Neural progenitor cell (in vitro differentiated cells): ENCODE measurements at regions not wholly inside any gene's neighbourhood (a gene's known extent, or its start where the extent isn't known, plus 50 kb on each side); places are given as distances from the start of the nearest gene placed in this dataset.
"Not testable (repeated sequence)": the region's sequence is repeated elsewhere in the genome, so short reads cannot be mapped to it uniquely, and the experiment has no call there.

Experiments
- DNase-seq: peaks from one replicate; pipeline ENCODE4 v3.0.0-alpha.2; 2016; ENCODE audit warnings: low spot score
- H2AFZ ChIP-seq: fragments of 200-600 bp; sonication (generic); replicated peaks from 2 replicates; pipeline ENCODE4 v1.6.1; 2016; ENCODE audit warnings: antibody characterized with exemption
- H3F3A ChIP-seq: fragments of 200-600 bp; sonication (generic); 2 replicates; pipeline ENCODE4 v1.6.1; 2016; ENCODE audit warnings: antibody characterized with exemption, low read depth
- H3K27ac ChIP-seq: fragments of 200-600 bp; sonication (generic); 2 replicates; pipeline ENCODE4 v1.5.1; 2016; ENCODE audit warnings: mild to moderate bottlenecking
- H3K27me3 ChIP-seq: fragments of 200-600 bp; sonication (generic); 2 replicates; pipeline ENCODE4 v1.6.1; 2016; ENCODE audit warnings: mild to moderate bottlenecking, moderate library complexity
- H3K36me3 ChIP-seq: fragments of 200-600 bp; sonication (generic); 2 replicates; pipeline ENCODE4 v1.5.1; 2016
- H3K4me1 ChIP-seq: fragments of 200-600 bp; sonication (generic); 2 replicates; pipeline ENCODE4 v1.6.1; 2016; ENCODE audit warnings: mixed run types
- H3K4me2 ChIP-seq: fragments of 200-600 bp; sonication (generic); 2 replicates; pipeline ENCODE4 v1.6.1; 2016
- H3K4me3 ChIP-seq: fragments of 200-600 bp; sonication (generic); 2 replicates; pipeline ENCODE4 v1.5.1; 2016
- H3K79me2 ChIP-seq: fragments of 200-600 bp; sonication (generic); 2 replicates; pipeline ENCODE4 v1.6.1; 2016; ENCODE audit warnings: low read depth
- H3K9ac ChIP-seq: fragments of 200-600 bp; sonication (generic); 2 replicates; pipeline ENCODE4 v1.6.1; 2016
- H3K9me3 ChIP-seq: fragments of 200-600 bp; sonication (generic); 2 replicates; pipeline ENCODE4 v1.5.1; 2016; ENCODE audit warnings: low read depth
- H4K20me1 ChIP-seq: fragments of 200-600 bp; sonication (generic); 2 replicates; pipeline ENCODE4 v1.6.1; 2016; ENCODE audit warnings: low read depth
- H3K27ac Mint-ChIP-seq: 3 replicates; pipeline ENCODE4 v1.8.0; 2021; ENCODE audit warnings: mixed read lengths
- H3K27me3 Mint-ChIP-seq: 2 replicates; pipeline ENCODE4 v1.8.0; 2022; ENCODE audit warnings: low read depth, mild to moderate bottlenecking, inconsistent platforms, moderate library complexity, mixed read lengths; ENCODE audit not compliant: insufficient read depth
- H3K36me3 Mint-ChIP-seq: 3 replicates; pipeline ENCODE4 v1.8.0; 2021; ENCODE audit warnings: mixed read lengths
- H3K4me1 Mint-ChIP-seq: 3 replicates; pipeline ENCODE4 v1.8.0; 2021; ENCODE audit warnings: mixed read lengths
- H3K4me3 Mint-ChIP-seq: 3 replicates; pipeline ENCODE4 v1.8.0; 2021; ENCODE audit warnings: mild to moderate bottlenecking, moderate library complexity, mixed read lengths
- H3K9me3 Mint-ChIP-seq: 3 replicates; pipeline ENCODE4 v1.8.0; 2020; ENCODE audit warnings: mixed read lengths
- CTCF ChIP-seq: fragments of 200-600 bp; sonication (generic); IDR thresholded peaks from 2 replicates; pipeline ENCODE4 v1.5.1; 2017; ENCODE audit warnings: antibody characterized with exemption, mild to moderate bottlenecking
- EZH2 ChIP-seq: fragments of 200-600 bp; sonication (generic); IDR thresholded peaks from 2 replicates; pipeline ENCODE4 v1.6.1; 2017; ENCODE audit warnings: antibody characterized with exemption, mild to moderate bottlenecking, moderate library complexity
- EZH2phosphoT487 ChIP-seq: fragments of 200-600 bp; sonication (generic); IDR thresholded peaks from 2 replicates; pipeline ENCODE4 v1.6.1; 2017; ENCODE audit warnings: antibody characterized with exemption

GRCh38 chr7:16369855-16370254 lies 51.5 kb downstream of the CRPPA start:
- no peak overlapping the region for H3K9ac ChIP-seq
- no peaks in the 10 kb centered on the region for H3K27me3 ChIP-seq
- H2AFZ ChIP-seq = no peak overlapping the region
- no peaks in the 10 kb centered on the region for H3K79me2 ChIP-seq
- peaks cover 2% of the 10 kb centered on the region for H3K9me3 Mint-ChIP-seq
- no peak overlapping the region for H3K4me3 Mint-ChIP-seq
- no peaks in the 10 kb centered on the region for H3K4me1 ChIP-seq
- H3K9me3 ChIP-seq = no peaks in the 10 kb centered on the region
- H3K36me3 Mint-ChIP-seq = no peaks in the 10 kb centered on the region
- H3K27ac ChIP-seq = no peak overlapping the region
- TF ChIP-seq EZH2 (no peak), EZH2phosphoT487 (no peak), CTCF (no peak)
- H3K36me3 ChIP-seq = no peaks in the 10 kb centered on the region
- H3K4me2 ChIP-seq = no peak overlapping the region
- DNase-seq = no peak
- H3K4me3 ChIP-seq = no peak overlapping the region
- H3K4me1 Mint-ChIP-seq = peaks cover 12% of the 10 kb centered on the region
- H3K27me3 Mint-ChIP-seq = peaks cover 3% of the 10 kb centered on the region
- H3F3A ChIP-seq = no peaks in the 10 kb centered on the region
- peak overlapping the region; percentile 62 for H3K27ac Mint-ChIP-seq
- H4K20me1 ChIP-seq = no peaks in the 10 kb centered on the region

DNA sequence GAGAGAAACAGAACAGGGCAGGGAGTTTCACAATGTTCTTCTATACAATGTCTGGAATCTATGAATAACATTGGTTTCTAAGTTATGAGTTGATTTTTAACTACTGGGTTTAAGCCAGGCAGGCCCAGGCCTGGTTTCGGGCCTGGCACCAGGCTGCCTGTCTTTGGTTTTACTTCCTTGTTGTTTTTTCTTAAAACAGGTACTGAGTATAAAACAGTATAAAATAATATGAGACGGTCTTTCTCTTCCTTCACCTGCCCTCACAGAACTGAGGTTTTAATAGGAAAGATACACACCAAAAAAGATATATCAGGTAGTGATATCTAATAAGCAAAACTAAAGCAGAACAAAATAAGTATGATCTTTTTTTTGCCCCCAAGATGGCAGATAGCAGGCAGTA lies 52.0 kb downstream of the CRPPA start:
- peaks cover 12% of the 10 kb centered on the region for H3K4me1 Mint-ChIP-seq
- H3K79me2 ChIP-seq, H3K27me3 Mint-ChIP-seq, H3K4me2 ChIP-seq, H3K9me3 ChIP-seq, H3F3A ChIP-seq, H3K27ac ChIP-seq, H3K36me3 ChIP-seq, H3K4me1 ChIP-seq, H3K9ac ChIP-seq, DNase-seq, H3K4me3 Mint-ChIP-seq, H2AFZ ChIP-seq, H4K20me1 ChIP-seq, H3K9me3 Mint-ChIP-seq, H3K27me3 ChIP-seq, H3K4me3 ChIP-seq, H3K36me3 Mint-ChIP-seq: not testable (repeated sequence)
- peak overlapping the region; percentile 80 for H3K27ac Mint-ChIP-seq

- Histone ChIP-seq H4K20me1 (no peaks in the 10 kb centered on the region), H3K27me3 (no peaks in the 10 kb centered on the region), H3K36me3 (no peaks in the 10 kb centered on the region), H3K27ac (no peak overlapping the region), H3F3A (no peaks in the 10 kb centered on the region), H3K4me2 (no peak overlapping the region), H3K9me3 (no peaks in the 10 kb centered on the region), H3K79me2 (no peaks in the 10 kb centered on the region), H2AFZ (no peak overlapping the region), H3K9ac (no peak overlapping the region), H3K4me3 (no peak overlapping the region), H3K4me1 (no peaks in the 10 kb centered on the region)
- TF ChIP-seq EZH2phosphoT487 = no peak
- no peak for TF ChIP-seq EZH2
- Mint-ChIP-seq H3K9me3 (peaks cover 2% of the 10 kb centered on the region), H3K4me1 (peaks cover 12% of the 10 kb centered on the region), H3K27me3 (peaks cover 3% of the 10 kb centered on the region), H3K4me3 (no peak overlapping the region), H3K36me3 (no peaks in the 10 kb centered on the region), H3K27ac (peak overlapping the region; percentile 80)
- DNase-seq = no peak
Measured at GRCh38 chr7:16368885-16369284, 52.5 kb downstream of the CRPPA start.

- DNase-seq = no peak
- no peak overlapping the region for H3K27ac ChIP-seq
- H3K27me3 ChIP-seq = no peaks in the 10 kb centered on the region
- no peak overlapping the region for H3K4me2 ChIP-seq
- H4K20me1 ChIP-seq = no peaks in the 10 kb centered on the region
- Mint-ChIP-seq H3K36me3 (no peaks in the 10 kb centered on the region), H3K9me3 (peaks cover 2% of the 10 kb centered on the region), H3K27me3 (peaks cover 3% of the 10 kb centered on the region), H3K27ac (no peak overlapping the region), H3K4me1 (peaks cover 12% of the 10 kb centered on the region), H3K4me3 (no peak overlapping the region)
- no peaks in the 10 kb centered on the region for H3K79me2 ChIP-seq
- no peak overlapping the region for H3K4me3 ChIP-seq
- H3K9ac ChIP-seq = no peak overlapping the region
- H3K9me3 ChIP-seq = no peaks in the 10 kb centered on the region
- no peaks in the 10 kb centered on the region for H3F3A ChIP-seq
- no peaks in the 10 kb centered on the region for H3K4me1 ChIP-seq
- no peak overlapping the region for H2AFZ ChIP-seq
- TF ChIP-seq CTCF = no peak
- TF ChIP-seq EZH2 = no peak
- no peak for TF ChIP-seq EZH2phosphoT487
- H3K36me3 ChIP-seq = no peaks in the 10 kb centered on the region
Measured at GRCh38 chr7:16367115-16367514, 54.2 kb downstream of the CRPPA start.
